ENCODE measurements at regions not wholly inside any gene's neighbourhood (a gene's known extent, or its start where the extent isn't known, plus 50 kb on each side); places are given as distances from the start of the nearest gene placed in this dataset.

DNA sequence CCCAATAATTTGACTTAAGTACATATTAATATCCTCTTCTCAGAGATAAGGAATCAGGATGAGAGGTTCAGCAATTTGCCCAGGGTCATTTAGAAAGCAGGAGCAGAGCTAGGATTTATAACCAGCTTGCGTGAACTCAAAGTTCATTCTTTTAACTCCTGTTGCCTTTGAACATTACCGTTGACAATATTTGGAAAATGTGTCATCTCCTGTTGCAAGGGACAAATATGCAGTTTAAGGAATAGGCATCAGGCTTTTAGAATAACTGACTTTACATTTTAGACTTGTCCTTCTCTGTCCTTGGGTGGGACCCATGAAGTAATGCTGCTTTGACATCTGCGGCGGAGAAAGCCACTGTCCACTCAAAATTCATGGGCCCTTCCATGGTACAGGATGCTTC lies 252.2 kb upstream of the RGMA start:
- 93% methylated on average over 4 of the region's 4 CpGs; no CpG with 5 or more reads in 1 of the 2 experiments for WGBS, 2 experiments (ENCODE audit: extremely low coverage in 1 of 2, insufficient coverage in 1 of 2, insufficient read length in 1 of 2, insufficient replicate concordance in 2 of 2, low coverage in 1 of 2, low lambda C conversion rate in 2 of 2, missing lambda C conversion rate in 1 of 2)
- DNase-seq (ENCODE audit: low read depth in 1 of 2, low spot score in 2 of 2) (no peak), FAIRE-seq (no peak)
- Histone ChIP-seq H3K4me1 (replicated peaks in 1 of 4; ENCODE audit: control insufficient read depth in 3 of 4, insufficient read depth in 4 of 4, low read length in 3 of 4) (no peaks in the 10 kb centered on the region), H2BK12ac (ENCODE audit: low read depth, low read length) (no peak overlapping the region), H3K79me1 (ENCODE audit: low read depth, low read length) (no peaks in the 10 kb centered on the region), H3K23ac (ENCODE audit: insufficient read length) (no peak overlapping the region), H4K8ac (ENCODE audit: extremely low read depth, insufficient read depth, low read length) (no peak overlapping the region), H2BK20ac (ENCODE audit: low read length) (no peak overlapping the region), H3K9ac (replicated peaks in 1 of 4; ENCODE audit: extremely low read depth in 1 of 4, low read depth in 3 of 4, low read length in 3 of 4) (no peak overlapping the region), H2BK120ac (replicated peaks; ENCODE audit: low read depth, low read length) (no peak overlapping the region), H3K79me2 (ENCODE audit: control insufficient read depth in 1 of 2, insufficient read depth in 2 of 2, low read length in 2 of 2) (no peaks in the 10 kb centered on the region), H3K4me3 (ENCODE audit: extremely low read depth in 1 of 4, insufficient read depth in 2 of 4, low read depth in 3 of 4, low read length in 4 of 4) (no peak overlapping the region), H3K4me2 (ENCODE audit: insufficient read depth in 1 of 2, low read depth in 2 of 2, low read length in 2 of 2) (no peak overlapping the region), H3K56ac (replicated peaks; ENCODE audit: insufficient read length, low read depth, low read length) (no peak overlapping the region), H3K4ac (replicated peaks; ENCODE audit: insufficient read length, low read depth, low read length) (no peak overlapping the region), H3K9me3 (ENCODE audit: insufficient read depth in 2 of 2, low read depth in 1 of 2, low read length in 1 of 2) (no peaks in the 10 kb centered on the region), H3K27ac (ENCODE audit: low read depth, low read length) (no peak overlapping the region), H4K20me1 (replicated peaks in 1 of 2; ENCODE audit: control insufficient read depth in 1 of 2, insufficient read depth in 2 of 2, low read length in 2 of 2) (no peaks in the 10 kb centered on the region), H4K91ac (replicated peaks; ENCODE audit: insufficient read length, low read length) (no peak overlapping the region), H3K36me3 (ENCODE audit: control insufficient read depth in 2 of 4, insufficient read depth in 4 of 4, low read length in 3 of 4) (no peaks in the 10 kb centered on the region; a peak in 1 of 8 replicates), H2AFZ (ENCODE audit: low read length) (no peak overlapping the region), H3K18ac (ENCODE audit: extremely low read depth, low read length) (no peak overlapping the region), H3K27me3 (replicated peaks in 1 of 4; ENCODE audit: control insufficient read depth in 3 of 4, extremely low read depth in 1 of 4, insufficient read depth in 3 of 4, low read length in 3 of 4) (peaks cover 0 to 2% (median 0%) of the 10 kb centered on the region in 4 experiments; a peak in 1 of 7 replicates), H2BK15ac (ENCODE audit: low read length) (no peak overlapping the region), H3K14ac (ENCODE audit: insufficient read length) (no peak overlapping the region), H2BK5ac (ENCODE audit: low read depth, low read length) (no peak overlapping the region), H2AK5ac (ENCODE audit: low read depth, low read length) (no peak overlapping the region), H3K23me2 (ENCODE audit: low read depth, low read length) (no peaks in the 10 kb centered on the region), H4K5ac (ENCODE audit: insufficient read length, low read depth, low read length) (no peak overlapping the region)
- CTCF ChIA-PET (ENCODE audit: partially characterized antibody), result interaction anchor here (0.6 to 2.1 kb wide), 5 partner anchors 7 to 309 kb away, joined by 3 to 5 read pairs (median 3); no protein-coding TSS in a partner anchor
- POLR2A ChIA-PET (ENCODE audit: partially characterized antibody), result no interaction called here
- TF ChIP-seq YY1 (IDR thresholded peaks at IDR 0.05; ENCODE audit: low read depth, low read length) (no peak), SP4 (IDR thresholded peaks at IDR 0.05; ENCODE audit: low read length) (no peak), FOSL1 (IDR thresholded peaks at IDR 0.05; ENCODE audit: insufficient read depth, low read depth, low read length) (no peak), SUZ12 (IDR thresholded peaks at IDR 0.05; ENCODE audit: low read length) (no peak), CTBP2 (IDR thresholded peaks at IDR 0.05; ENCODE audit: borderline replicate concordance, insufficient read depth, insufficient read length, low read length) (no peak), KDM1A (IDR thresholded peaks at IDR 0.05; ENCODE audit: borderline replicate concordance, low read length) (no peak), SP1 (IDR thresholded peaks at IDR 0.05; ENCODE audit: low read depth, low read length) (no peak), HDAC2 (IDR thresholded peaks at IDR 0.05; ENCODE audit: borderline replicate concordance in 1 of 2, low read depth in 2 of 2, low read length in 2 of 2) (no peak), GABPA (IDR thresholded peaks at IDR 0.05; ENCODE audit: borderline replicate concordance, insufficient read depth, low read length) (no peak), PHF8 (conservative IDR thresholded peaks at IDR 0.05; ENCODE audit: low read depth, low read length) (no peak)
- TF ChIP-seq, protein P1, sequence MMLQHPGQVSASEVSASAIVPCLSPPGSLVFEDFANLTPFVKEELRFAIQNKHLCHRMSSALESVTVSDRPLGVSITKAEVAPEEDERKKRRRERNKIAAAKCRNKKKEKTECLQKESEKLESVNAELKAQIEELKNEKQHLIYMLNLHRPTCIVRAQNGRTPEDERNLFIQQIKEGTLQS (IDR thresholded peaks at IDR 0.05; ENCODE audit: insufficient read depth, low read depth, low read length), result no peak
- TF ChIP-seq, protein P2, sequence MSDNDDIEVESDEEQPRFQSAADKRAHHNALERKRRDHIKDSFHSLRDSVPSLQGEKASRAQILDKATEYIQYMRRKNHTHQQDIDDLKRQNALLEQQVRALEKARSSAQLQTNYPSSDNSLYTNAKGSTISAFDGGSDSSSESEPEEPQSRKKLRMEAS (IDR thresholded peaks at IDR 0.05), result no peak

All from H1 (cell line).